CD4-positive, alpha-beta T cell (primary cell): ENCODE measurements at regions not wholly inside any gene's neighbourhood (a gene's known extent, or its start where the extent isn't known, plus 50 kb on each side); places are given as distances from the start of the nearest gene placed in this dataset.

ENCODE experiments used
- ATAC-seq: fragments of 200-7000 bp; cut with Tn5 transposase; one replicate; pipeline ENCODE4 v1.10.0; 2022; ENCODE audit warnings: mild to moderate bottlenecking; ENCODE audit not compliant: poor library complexity
- CTCF ChIA-PET: fragments of 350-600 bp; sonication (Branson Sonifier 250); formaldehyde crosslinking; loops from one replicate; lab custom pipeline; 2021; ENCODE audit warnings: antibody characterized with exemption, inconsistent platforms; lab: Charles Lee
- POLR2A ChIA-PET: fragments of 350-600 bp; sonication (Branson Sonifier 250); formaldehyde crosslinking; loops from one replicate; lab custom pipeline; 2021; ENCODE audit warnings: antibody characterized with exemption, inconsistent platforms; lab: Charles Lee
- DNase-seq, 14 experiments: peaks; one replicate each; pipeline ENCODE4 v3.0.0-alpha.2; 2013 to 2020; ENCODE audit warnings: mixed read lengths in 2 of 14
- H3K27ac ChIP-seq, 2 donors: one replicate each; pipeline versions ENCODE4 v1.5.1 to v1.7.0; 2013; ENCODE audit warnings: low read length in 2 of 2, low read depth in 1 of 2, mild to moderate bottlenecking in 1 of 2
- H3K27me3 ChIP-seq, 2 experiments: 1 replicate in 1 of 2; 2 replicates in 1 of 2; pipeline versions ENCODE4 v1.6.1 to v1.7.0; 2013; ENCODE audit warnings: low read length in 2 of 2, control low read depth in 1 of 2, mild to moderate bottlenecking in 1 of 2, moderate library complexity in 1 of 2; ENCODE audit not compliant: insufficient read depth in 2 of 2, control insufficient read depth in 1 of 2
- H3K36me3 ChIP-seq: one replicate; pipeline ENCODE4 v1.6.1; 2013; ENCODE audit warnings: low read length, control low read depth; ENCODE audit not compliant: insufficient read depth
- H3K4me1 ChIP-seq: one replicate; pipeline ENCODE4 v1.6.1; 2013; ENCODE audit warnings: low read length, control low read depth; ENCODE audit not compliant: insufficient read depth
- H3K4me3 ChIP-seq: one replicate; pipeline ENCODE4 v1.5.1; 2013; ENCODE audit warnings: mild to moderate bottlenecking, low read length, moderate library complexity
- H3K9me3 ChIP-seq, 2 experiments: 1 replicate in 1 of 2; 2 replicates in 1 of 2; pipeline versions ENCODE4 v1.6.1 to v1.7.0; 2013; ENCODE audit warnings: low read length in 2 of 2, mild to moderate bottlenecking in 2 of 2, control low read depth in 1 of 2, moderate library complexity in 1 of 2; ENCODE audit not compliant: control insufficient read depth in 1 of 2, insufficient read depth in 1 of 2
- H3K27ac Mint-ChIP-seq: one replicate; pipeline ENCODE4 v1.8.0; 2020; ENCODE audit warnings: mixed read lengths
- H3K27me3 Mint-ChIP-seq: one replicate; pipeline ENCODE4 v1.8.0; 2021; ENCODE audit warnings: mixed read lengths
- H3K36me3 Mint-ChIP-seq: one replicate; pipeline ENCODE4 v1.8.0; 2021; ENCODE audit warnings: low read depth, mixed read lengths
- H3K4me1 Mint-ChIP-seq: one replicate; pipeline ENCODE4 v1.8.0; 2021; ENCODE audit warnings: low read depth, mixed read lengths
- H3K4me3 Mint-ChIP-seq: one replicate; pipeline ENCODE4 v1.8.0; 2020; ENCODE audit warnings: mild to moderate bottlenecking, mixed read lengths
- H3K9me3 Mint-ChIP-seq: one replicate; pipeline ENCODE4 v1.8.0; 2020; ENCODE audit warnings: mixed read lengths
- intact Hi-C, 2 experiments: fragments of 100-400 bp; cut with DNase I in 1 of 2; cut with micrococcal nuclease in 1 of 2; formaldehyde crosslinking; loops; one replicate each; pipeline versions ENCODE4 v1.15.1 to v1.9.0; 2023 to 2025; cut with DNase I, micrococcal nuclease
- TF ChIP-seq, protein P1 (sequence below): fragments of 200-600 bp; IDR thresholded peaks from one replicate; pipeline ENCODE4 v1.8.0; 2022; ENCODE audit warnings: antibody characterized with exemption, mild to moderate bottlenecking

DNA sequence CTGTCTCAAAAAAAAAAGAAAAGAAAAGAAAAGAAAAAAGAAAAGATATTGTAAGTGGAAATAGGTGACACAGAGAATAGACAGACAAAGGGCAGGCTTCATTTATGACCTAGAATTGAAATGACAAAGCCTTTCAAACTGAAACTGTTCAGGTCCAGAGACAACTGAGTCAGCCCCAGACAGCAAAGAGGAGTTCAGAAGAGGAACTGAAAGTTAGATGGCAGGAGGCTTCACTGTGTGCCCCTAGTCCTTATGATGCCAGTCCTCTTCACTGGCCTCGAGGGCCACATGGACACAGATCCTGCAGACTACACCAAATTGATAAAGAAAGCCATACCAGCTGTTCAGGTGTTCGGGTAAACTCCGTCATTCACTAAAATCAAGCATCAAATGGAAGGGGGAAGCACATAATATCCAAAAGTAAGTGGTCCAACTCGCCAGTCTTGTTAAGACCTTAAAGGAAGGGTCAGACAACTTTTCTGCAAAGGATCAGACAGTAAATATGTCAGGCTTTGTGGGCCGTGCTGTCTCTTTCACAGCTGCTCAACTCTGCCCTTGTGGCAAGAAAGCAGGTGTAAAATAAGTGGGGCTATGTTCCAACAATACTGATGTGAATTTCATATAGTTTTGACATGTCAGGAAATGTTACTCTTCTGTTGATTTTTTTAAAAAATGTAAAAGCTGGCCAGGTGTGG, 231.9 kb upstream of the MGAT5 start:
- POLR2A ChIA-PET, result no interaction called here
- Histone ChIP-seq H3K4me3 (no peak overlapping the region), H3K4me1 (peaks cover 8% of the 10 kb centered on the region), H3K27me3 (peaks cover 4% of the 10 kb centered on the region in 2 experiments), H3K9me3 (no peaks in the 10 kb centered on the region), H3K27ac (no peak overlapping the region), H3K36me3 (no peaks in the 10 kb centered on the region)
- ATAC-seq (no peak), DNase-seq (peak in 1 of 14 experiments; percentile 4)
- Mint-ChIP-seq H3K27ac (no peak overlapping the region), H3K4me1 (peaks cover 15% of the 10 kb centered on the region), H3K4me3 (no peak overlapping the region), H3K36me3 (no peaks in the 10 kb centered on the region), H3K27me3 (peaks cover 19% of the 10 kb centered on the region), H3K9me3 (no peaks in the 10 kb centered on the region)
- CTCF ChIA-PET, result no interaction called here
- TF ChIP-seq, protein P1, sequence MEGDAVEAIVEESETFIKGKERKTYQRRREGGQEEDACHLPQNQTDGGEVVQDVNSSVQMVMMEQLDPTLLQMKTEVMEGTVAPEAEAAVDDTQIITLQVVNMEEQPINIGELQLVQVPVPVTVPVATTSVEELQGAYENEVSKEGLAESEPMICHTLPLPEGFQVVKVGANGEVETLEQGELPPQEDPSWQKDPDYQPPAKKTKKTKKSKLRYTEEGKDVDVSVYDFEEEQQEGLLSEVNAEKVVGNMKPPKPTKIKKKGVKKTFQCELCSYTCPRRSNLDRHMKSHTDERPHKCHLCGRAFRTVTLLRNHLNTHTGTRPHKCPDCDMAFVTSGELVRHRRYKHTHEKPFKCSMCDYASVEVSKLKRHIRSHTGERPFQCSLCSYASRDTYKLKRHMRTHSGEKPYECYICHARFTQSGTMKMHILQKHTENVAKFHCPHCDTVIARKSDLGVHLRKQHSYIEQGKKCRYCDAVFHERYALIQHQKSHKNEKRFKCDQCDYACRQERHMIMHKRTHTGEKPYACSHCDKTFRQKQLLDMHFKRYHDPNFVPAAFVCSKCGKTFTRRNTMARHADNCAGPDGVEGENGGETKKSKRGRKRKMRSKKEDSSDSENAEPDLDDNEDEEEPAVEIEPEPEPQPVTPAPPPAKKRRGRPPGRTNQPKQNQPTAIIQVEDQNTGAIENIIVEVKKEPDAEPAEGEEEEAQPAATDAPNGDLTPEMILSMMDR, result no peak
- intact Hi-C loops, result no loop called here

DNA sequence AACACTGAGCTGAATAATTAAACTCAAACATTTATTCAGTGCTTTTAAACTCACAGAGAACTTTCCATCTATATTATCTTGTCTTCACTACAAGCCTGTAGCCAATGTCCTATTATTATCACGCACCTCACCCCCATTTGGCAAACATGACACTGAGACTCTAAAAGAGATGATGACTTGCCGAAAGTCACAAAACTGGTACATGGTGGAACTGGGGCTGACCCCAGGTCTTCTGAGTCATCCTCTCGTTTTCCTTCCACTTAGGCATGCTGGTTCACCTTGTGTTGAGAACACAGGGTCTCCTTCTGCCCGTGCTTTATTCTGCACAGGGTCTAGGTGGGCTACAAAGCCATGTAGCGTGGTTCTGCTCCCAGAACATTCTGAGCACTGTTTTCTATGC, 230.0 kb upstream of the MGAT5 start:
- Mint-ChIP-seq H3K4me3 (no peak overlapping the region), H3K9me3 (no peaks in the 10 kb centered on the region), H3K36me3 (no peaks in the 10 kb centered on the region), H3K27ac (no peak overlapping the region), H3K27me3 (peaks cover 28% of the 10 kb centered on the region), H3K4me1 (peaks cover 15% of the 10 kb centered on the region)
- peaks cover 12% of the 10 kb centered on the region for H3K4me1 ChIP-seq
- ChIA-PET CTCF (no interaction called here), POLR2A (no interaction called here)
- H3K36me3 ChIP-seq, result no peaks in the 10 kb centered on the region
- DNase-seq (no peak), ATAC-seq (no peak)
- peaks cover 0 to 6% of the 10 kb centered on the region in 2 experiments for H3K9me3 ChIP-seq
- no peak overlapping the region for H3K27ac ChIP-seq
- intact Hi-C loops, result no loop called here
- no peak overlapping the region for H3K4me3 ChIP-seq
- peaks cover 16 to 23% of the 10 kb centered on the region in 2 experiments for H3K27me3 ChIP-seq
- TF ChIP-seq, protein P1, result no peak

DNA sequence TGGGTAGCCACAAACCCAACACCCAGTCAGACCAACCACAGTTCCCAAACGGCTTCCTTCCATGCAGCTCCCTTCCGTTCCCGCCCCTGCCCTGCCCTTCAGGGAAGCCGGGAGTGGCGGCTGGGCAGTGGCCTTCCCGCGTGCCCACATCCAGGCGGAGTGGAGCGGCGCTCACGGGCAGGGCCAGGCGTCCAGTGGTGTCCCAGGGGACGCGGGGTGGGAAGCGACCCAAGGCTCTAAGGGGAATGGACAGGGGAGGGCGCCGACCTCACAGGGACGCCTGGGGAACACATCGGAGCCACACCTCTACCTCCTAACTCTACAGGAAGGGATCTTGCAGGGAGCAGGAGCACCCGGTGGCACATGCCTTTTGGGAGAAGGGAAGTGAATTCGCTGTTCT, 225.9 kb upstream of the MGAT5 start:
- ATAC-seq (no peak), DNase-seq (no peak)
- Mint-ChIP-seq H3K36me3 (no peaks in the 10 kb centered on the region), H3K4me3 (no peak overlapping the region), H3K4me1 (no peaks in the 10 kb centered on the region), H3K9me3 (no peaks in the 10 kb centered on the region), H3K27me3 (peaks cover 49% of the 10 kb centered on the region), H3K27ac (no peak overlapping the region)
- ChIA-PET POLR2A (no interaction called here), CTCF (no interaction called here)
- intact Hi-C loops, result no loop called here
- TF ChIP-seq, protein P1, result no peak
- peaks cover 19 to 29% of the 10 kb centered on the region in 2 experiments for H3K27me3 ChIP-seq
- H3K4me3 ChIP-seq, result no peak overlapping the region
- peaks cover 4% of the 10 kb centered on the region for H3K4me1 ChIP-seq
- peaks cover 0 to 6% of the 10 kb centered on the region in 2 experiments for H3K9me3 ChIP-seq
- H3K36me3 ChIP-seq, result no peaks in the 10 kb centered on the region
- H3K27ac ChIP-seq, result no peak overlapping the region
